Bronchial epithelial cell (primary cell): ENCODE measurements at regions not wholly inside any gene's neighbourhood (a gene's known extent, or its start where the extent isn't known, plus 50 kb on each side); places are given as distances from the start of the nearest gene placed in this dataset.
A peak's percentile ranks its signal among the peaks of the same experiment; 100 is the strongest.
"Not testable (repeated sequence)": the region's sequence is repeated elsewhere in the genome, so short reads cannot be mapped to it uniquely, and the experiment has no call there.

ENCODE experiments used
- DNase-seq: peaks from one replicate; pipeline ENCODE4 v3.0.0-alpha.2; 2010; ENCODE audit warnings: low read depth
- FAIRE-seq: peaks from 2 replicates; lab custom pipeline; 2011; peaks lifted over from hg19 to GRCh38; lab: Jason Lieb, UNC
- H3K27me3 ChIP-seq: 2 replicates; pipeline ENCODE4 v1.5.1; 2011; ENCODE audit warnings: low read length; ENCODE audit not compliant: control insufficient read depth, insufficient read depth
- H3K36me3 ChIP-seq: 2 replicates; pipeline ENCODE4 v1.5.1; 2011; ENCODE audit warnings: low read length; ENCODE audit not compliant: control insufficient read depth, insufficient read depth
- H3K4me3 ChIP-seq: 2 replicates; pipeline ENCODE4 v1.5.1; 2011; ENCODE audit warnings: mild to moderate bottlenecking, low read depth, low read length, control low read depth
- TF ChIP-seq, protein P1 (sequence below): IDR thresholded peaks from 2 replicates; pipeline ENCODE4 v1.5.1; 2011; ENCODE audit warnings: mild to moderate bottlenecking, moderate library complexity, low read length, control low read depth, inconsistent platforms; ENCODE audit not compliant: insufficient read depth, severe bottlenecking

DNA sequence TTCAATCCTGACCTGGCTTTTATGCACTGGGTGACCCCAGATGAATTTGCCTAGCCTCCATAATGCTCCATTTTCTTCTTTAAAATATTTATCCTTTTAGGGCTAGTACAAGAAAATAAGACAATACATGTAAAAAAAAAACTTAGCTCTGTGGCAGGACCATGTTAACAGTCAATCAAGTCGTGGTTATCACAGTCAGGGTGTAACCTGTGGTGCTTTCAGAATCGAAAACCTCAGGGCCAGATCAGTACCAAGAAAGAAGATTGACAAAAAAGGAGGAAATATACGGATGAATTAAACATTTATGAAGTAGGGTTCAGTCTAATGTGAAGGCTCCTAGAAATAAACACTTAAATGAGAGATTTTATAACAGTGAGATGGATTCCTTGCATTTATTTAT is 347.2 kb upstream of the MAF start:
- Histone ChIP-seq H3K27me3 (no peaks in the 10 kb centered on the region), H3K36me3 (no peaks in the 10 kb centered on the region), H3K4me3 (no peak overlapping the region)
- FAIRE-seq (no peak), DNase-seq (no peak)
- TF ChIP-seq, protein P1, sequence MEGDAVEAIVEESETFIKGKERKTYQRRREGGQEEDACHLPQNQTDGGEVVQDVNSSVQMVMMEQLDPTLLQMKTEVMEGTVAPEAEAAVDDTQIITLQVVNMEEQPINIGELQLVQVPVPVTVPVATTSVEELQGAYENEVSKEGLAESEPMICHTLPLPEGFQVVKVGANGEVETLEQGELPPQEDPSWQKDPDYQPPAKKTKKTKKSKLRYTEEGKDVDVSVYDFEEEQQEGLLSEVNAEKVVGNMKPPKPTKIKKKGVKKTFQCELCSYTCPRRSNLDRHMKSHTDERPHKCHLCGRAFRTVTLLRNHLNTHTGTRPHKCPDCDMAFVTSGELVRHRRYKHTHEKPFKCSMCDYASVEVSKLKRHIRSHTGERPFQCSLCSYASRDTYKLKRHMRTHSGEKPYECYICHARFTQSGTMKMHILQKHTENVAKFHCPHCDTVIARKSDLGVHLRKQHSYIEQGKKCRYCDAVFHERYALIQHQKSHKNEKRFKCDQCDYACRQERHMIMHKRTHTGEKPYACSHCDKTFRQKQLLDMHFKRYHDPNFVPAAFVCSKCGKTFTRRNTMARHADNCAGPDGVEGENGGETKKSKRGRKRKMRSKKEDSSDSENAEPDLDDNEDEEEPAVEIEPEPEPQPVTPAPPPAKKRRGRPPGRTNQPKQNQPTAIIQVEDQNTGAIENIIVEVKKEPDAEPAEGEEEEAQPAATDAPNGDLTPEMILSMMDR: no peak

DNA sequence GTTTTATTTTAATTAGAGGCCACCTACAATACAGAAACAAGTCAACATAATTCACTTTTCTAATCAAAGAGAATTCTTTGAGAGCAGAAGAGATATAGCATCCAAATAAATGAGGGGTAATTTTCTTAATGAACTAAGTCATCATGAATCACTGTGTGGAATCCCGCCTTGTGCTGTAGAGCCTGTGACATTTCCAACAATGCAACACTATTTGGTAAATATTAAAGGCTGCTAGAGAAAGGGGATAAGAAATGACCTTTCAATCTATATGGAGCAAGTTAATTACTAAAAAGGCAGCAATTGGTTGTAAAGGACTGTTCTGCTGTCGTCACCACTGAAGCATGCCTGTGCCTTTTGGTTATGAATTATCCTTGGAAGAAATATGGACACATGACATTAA is 345.7 kb upstream of the MAF start:
- no peaks in the 10 kb centered on the region for H3K27me3 ChIP-seq
- no peaks in the 10 kb centered on the region for H3K36me3 ChIP-seq
- DNase-seq (no peak), FAIRE-seq (no peak)
- TF ChIP-seq, protein P1: no peak
- H3K4me3 ChIP-seq: no peak overlapping the region

DNA sequence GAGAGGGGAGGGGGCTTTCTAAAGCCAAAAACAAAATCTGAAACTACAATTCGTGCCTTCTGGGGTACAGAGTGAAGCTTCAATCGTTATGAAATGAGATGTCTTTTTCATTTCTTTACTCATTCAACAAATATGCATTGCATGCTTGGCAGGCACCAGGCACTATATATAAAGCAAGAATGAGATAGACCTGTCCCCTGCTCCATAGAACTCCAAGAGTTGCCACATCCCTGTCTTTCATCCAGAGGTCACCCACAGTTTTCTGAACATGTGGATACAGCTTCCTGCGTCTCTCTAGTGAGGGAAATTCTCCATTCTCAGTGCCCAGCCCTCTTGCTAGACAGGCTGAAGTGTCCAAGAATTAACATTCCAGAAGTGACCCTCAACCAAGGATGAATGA is 343.2 kb upstream of the MAF start:
- H3K4me3 ChIP-seq: no peak overlapping the region
- FAIRE-seq: no peak
- peak; percentile 26 for DNase-seq

DNA sequence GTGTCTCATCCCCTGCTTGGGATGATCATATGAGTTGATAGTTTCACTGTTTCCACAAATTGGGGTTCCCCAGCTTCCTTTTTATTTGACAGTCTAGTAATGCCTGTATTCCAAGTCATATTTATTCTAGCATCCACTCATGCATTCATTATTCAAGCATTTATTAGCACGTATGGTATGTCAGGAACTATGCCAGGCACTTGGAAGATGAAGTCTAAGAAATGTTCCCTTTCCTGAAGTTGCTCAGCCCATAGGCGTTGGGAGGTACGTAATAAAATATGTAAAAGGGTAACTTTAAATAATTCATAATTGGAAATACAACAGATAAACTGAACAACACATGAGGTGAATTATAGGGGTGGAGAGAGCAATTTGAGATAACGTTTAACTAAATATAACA is 338.0 kb upstream of the MAF start:
- FAIRE-seq (no peak), DNase-seq (no peak)

More for the DNA sequence above, 343.2 kb upstream of the MAF start:
- H3K36me3 ChIP-seq: no peaks in the 10 kb centered on the region
- TF ChIP-seq, protein P1: no peak
- H3K27me3 ChIP-seq: no peaks in the 10 kb centered on the region

DNA sequence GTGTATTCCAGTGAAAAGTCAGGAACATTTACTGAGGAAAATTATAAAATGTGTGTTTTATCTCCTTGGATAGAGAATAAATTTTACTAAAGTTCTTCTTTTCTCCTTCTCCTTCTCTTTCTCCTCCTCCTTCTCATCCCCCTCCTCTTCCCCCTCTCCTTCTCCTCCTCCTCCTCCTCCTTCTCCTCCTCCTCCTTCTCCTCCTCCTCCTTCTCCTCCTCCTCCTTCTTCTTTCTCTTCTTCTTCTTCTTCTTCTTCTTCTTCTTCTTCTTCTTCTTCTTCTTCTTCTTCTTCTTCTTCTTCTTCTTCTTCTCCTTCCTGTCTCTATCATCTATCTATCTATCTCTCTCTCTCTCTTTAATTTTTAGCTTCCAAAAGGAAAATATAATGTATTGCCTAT is 337.1 kb upstream of the MAF start:
- H3K4me3 ChIP-seq, H3K27me3 ChIP-seq, FAIRE-seq: not testable (repeated sequence)

More for the DNA sequence above, 338.0 kb upstream of the MAF start:
- Histone ChIP-seq H3K27me3 (no peaks in the 10 kb centered on the region), H3K4me3 (no peak overlapping the region), H3K36me3 (no peaks in the 10 kb centered on the region)
- TF ChIP-seq, protein P1: no peak

DNA sequence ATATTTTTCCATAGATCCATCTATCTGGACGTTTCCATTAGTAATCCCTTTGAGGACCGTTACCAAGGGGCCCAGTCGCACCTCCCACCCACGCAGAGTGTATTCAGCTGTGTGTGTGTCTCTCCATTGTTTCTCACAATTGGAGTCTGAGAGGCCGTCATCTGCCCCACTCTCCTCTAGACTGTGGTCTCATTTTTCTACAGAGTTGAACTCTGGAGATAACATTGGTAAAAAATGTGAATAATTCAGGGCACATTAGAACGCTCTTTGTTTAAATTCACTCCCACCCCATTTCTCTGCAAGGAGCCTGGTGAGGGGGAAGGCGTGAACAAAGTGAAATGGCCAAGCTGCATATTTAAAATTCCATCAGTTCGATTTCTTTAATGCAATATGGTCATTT is 333.1 kb upstream of the MAF start:
- no peak for DNase-seq
- TF ChIP-seq, protein P1: no peak
- H3K4me3 ChIP-seq: no peak overlapping the region
- no peaks in the 10 kb centered on the region for H3K36me3 ChIP-seq
- no peak for FAIRE-seq
- H3K27me3 ChIP-seq: no peaks in the 10 kb centered on the region

More for the DNA sequence above, 337.1 kb upstream of the MAF start:
- not testable (repeated sequence) for DNase-seq, H3K36me3 ChIP-seq
